K562 (cell line): ENCODE measurements at regions not wholly inside any gene's neighbourhood (a gene's known extent, or its start where the extent isn't known, plus 50 kb on each side); places are given as distances from the start of the nearest gene placed in this dataset.

Source experiments
- CBX8 ChIP-seq: fragments of 200-600 bp; sonication (generic); IDR thresholded peaks from 2 replicates; pipeline ENCODE4 v1.6.1; 2012; ENCODE audit warnings: borderline replicate concordance, mixed run types, low read depth, mild to moderate bottlenecking, moderate library complexity, mixed read lengths, low read length, control low read depth, inconsistent platforms; ENCODE audit not compliant: poor library complexity, severe bottlenecking; ENCODE audit errors: extremely low read depth
- ILF3 ChIP-seq: fragments of 450-650 bp; IDR thresholded peaks from 2 replicates; pipeline ENCODE4 v1.6.1; 2018; ENCODE audit warnings: antibody characterized with exemption, mild to moderate bottlenecking, moderate library complexity, borderline replicate concordance
- RAD51 ChIP-seq: fragments of 450-650 bp; IDR thresholded peaks from 2 replicates; pipeline ENCODE4 v1.7.1; 2016; ENCODE audit warnings: low read depth, mild to moderate bottlenecking, borderline replicate concordance
- SMC3 ChIP-seq: conservative IDR thresholded peaks from 2 replicates; pipeline ENCODE4 v1.6.1; 2011; ENCODE audit warnings: low read depth, low read length, improper control_type of control experiment; ENCODE audit not compliant: insufficient read depth
- STAT5B ChIP-seq: fragments of 250-450 bp; sonication (Bioruptor Pico); IDR thresholded peaks from 2 replicates; pipeline ENCODE4 v1.8.0; 2021; ENCODE audit warnings: mild to moderate bottlenecking, inconsistent platforms
- ZNF146 ChIP-seq: IDR thresholded peaks from one replicate; pipeline ENCODE4 v1.6.1; 2018; ENCODE audit warnings: missing compliant biosample characterization; ENCODE audit not compliant: unreplicated experiment
- ZNF311 ChIP-seq: fragments of 250-450 bp; sonication (Bioruptor Pico); IDR thresholded peaks from 2 replicates; pipeline ENCODE4 v1.4.0; 2020; ENCODE audit warnings: mild to moderate bottlenecking, moderate library complexity
- TF ChIP-seq, protein P1 (sequence below): sonication (generic); formaldehyde crosslinking; IDR thresholded peaks from 2 replicates; pipeline ENCODE4 v1.8.1; 2023; ENCODE audit warnings: missing genetic modification reagents, mild to moderate bottlenecking, borderline replicate concordance
- TF ChIP-seq, protein P2 (sequence below): sonication (generic); IDR thresholded peaks from 2 replicates; pipeline ENCODE4 v1.6.1; 2016
- TF ChIP-seq, protein P3 (sequence below), 2 experiments: fragments of 450-650 bp in 1 of 2; sonication (generic) in 1 of 2; formaldehyde crosslinking; conservative IDR thresholded peaks; 2 replicates each; pipeline versions ENCODE4 v1.4.0 to v1.8.1; 2020 to 2022; ENCODE audit warnings: mild to moderate bottlenecking in 1 of 2, missing genetic modification reagents in 1 of 2

DNA sequence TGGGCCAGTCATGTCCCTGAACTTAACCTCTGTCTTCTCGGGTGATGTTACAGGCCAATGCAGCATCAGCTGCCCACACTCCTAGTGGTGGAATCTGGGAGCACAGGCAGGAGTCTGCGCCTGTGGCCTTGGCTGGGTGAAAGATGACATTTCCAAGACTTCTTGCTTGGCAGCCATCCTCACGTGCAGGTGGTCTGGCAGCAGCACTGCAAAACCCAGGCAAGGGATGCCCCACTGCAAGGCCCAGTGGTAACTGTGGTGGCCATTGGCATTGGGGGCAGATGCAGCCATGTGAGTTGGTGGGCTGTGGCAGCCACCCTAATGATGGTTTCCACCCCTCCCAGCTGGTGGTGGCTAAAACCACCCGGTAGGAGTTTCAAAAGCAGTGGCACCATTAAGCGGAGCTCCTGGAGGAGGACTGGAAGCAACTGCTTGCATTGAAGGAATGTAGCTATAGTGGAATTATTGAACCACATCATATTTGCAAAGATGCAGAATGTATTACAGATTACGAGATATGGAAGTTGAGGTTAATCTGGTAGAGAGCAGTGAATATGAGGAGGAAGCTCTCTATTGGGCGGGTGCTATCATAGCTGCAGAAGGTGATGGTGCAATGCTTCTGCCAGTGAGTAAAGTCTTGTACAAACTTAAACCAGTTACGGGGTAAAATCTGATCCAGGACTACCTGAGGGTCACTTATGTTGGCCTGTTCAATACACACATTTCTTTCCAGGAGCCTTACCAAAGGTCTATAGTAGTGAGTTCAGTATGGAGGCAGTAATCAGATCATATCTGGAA, 120.7 kb upstream of the TOP3B start (continued):
- TF ChIP-seq, protein P1, sequence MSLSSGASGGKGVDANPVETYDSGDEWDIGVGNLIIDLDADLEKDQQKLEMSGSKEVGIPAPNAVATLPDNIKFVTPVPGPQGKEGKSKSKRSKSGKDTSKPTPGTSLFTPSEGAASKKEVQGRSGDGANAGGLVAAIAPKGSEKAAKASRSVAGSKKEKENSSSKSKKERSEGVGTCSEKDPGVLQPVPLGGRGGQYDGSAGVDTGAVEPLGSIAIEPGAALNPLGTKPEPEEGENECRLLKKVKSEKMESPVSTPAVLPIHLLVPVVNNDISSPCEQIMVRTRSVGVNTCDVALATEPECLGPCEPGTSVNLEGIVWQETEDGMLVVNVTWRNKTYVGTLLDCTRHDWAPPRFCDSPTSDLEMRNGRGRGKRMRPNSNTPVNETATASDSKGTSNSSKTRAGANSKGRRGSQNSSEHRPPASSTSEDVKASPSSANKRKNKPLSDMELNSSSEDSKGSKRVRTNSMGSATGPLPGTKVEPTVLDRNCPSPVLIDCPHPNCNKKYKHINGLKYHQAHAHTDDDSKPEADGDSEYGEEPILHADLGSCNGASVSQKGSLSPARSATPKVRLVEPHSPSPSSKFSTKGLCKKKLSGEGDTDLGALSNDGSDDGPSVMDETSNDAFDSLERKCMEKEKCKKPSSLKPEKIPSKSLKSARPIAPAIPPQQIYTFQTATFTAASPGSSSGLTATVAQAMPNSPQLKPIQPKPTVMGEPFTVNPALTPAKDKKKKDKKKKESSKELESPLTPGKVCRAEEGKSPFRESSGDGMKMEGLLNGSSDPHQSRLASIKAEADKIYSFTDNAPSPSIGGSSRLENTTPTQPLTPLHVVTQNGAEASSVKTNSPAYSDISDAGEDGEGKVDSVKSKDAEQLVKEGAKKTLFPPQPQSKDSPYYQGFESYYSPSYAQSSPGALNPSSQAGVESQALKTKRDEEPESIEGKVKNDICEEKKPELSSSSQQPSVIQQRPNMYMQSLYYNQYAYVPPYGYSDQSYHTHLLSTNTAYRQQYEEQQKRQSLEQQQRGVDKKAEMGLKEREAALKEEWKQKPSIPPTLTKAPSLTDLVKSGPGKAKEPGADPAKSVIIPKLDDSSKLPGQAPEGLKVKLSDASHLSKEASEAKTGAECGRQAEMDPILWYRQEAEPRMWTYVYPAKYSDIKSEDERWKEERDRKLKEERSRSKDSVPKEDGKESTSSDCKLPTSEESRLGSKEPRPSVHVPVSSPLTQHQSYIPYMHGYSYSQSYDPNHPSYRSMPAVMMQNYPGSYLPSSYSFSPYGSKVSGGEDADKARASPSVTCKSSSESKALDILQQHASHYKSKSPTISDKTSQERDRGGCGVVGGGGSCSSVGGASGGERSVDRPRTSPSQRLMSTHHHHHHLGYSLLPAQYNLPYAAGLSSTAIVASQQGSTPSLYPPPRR (CRISPR knock-in tag), result no peak
- TF ChIP-seq, protein P2, sequence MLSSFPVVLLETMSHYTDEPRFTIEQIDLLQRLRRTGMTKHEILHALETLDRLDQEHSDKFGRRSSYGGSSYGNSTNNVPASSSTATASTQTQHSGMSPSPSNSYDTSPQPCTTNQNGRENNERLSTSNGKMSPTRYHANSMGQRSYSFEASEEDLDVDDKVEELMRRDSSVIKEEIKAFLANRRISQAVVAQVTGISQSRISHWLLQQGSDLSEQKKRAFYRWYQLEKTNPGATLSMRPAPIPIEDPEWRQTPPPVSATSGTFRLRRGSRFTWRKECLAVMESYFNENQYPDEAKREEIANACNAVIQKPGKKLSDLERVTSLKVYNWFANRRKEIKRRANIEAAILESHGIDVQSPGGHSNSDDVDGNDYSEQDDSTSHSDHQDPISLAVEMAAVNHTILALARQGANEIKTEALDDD, result no peak
- no peak for TF ChIP-seq SMC3
- no peak for TF ChIP-seq ZNF146 (CRISPR knock-in tag)
- TF ChIP-seq, protein P3, sequence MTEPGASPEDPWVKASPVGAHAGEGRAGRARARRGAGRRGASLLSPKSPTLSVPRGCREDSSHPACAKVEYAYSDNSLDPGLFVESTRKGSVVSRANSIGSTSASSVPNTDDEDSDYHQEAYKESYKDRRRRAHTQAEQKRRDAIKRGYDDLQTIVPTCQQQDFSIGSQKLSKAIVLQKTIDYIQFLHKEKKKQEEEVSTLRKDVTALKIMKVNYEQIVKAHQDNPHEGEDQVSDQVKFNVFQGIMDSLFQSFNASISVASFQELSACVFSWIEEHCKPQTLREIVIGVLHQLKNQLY (CRISPR knock-in tag; conservative IDR thresholded peaks at IDR 0.05), result 0 out of 4 replicates have a peak, but pooled peaks of 1 of the 2 experiments have one; percentile 68
- no peak for TF ChIP-seq CBX8
- TF ChIP-seq RAD51, result no peak
- TF ChIP-seq ZNF311 (CRISPR knock-in tag), result no peak
- TF ChIP-seq ILF3, result no peak
- no peak for TF ChIP-seq STAT5B
